HG02885 (cell line): ENCODE measurements at regions not wholly inside any gene's neighbourhood (a gene's known extent, or its start where the extent isn't known, plus 50 kb on each side); places are given as distances from the start of the nearest gene placed in this dataset.

ENCODE experiments used
- ATAC-seq: cut with Tn5 transposase; IDR thresholded peaks from one replicate; pipeline ENCODE4 v1.9.1; 2021; ENCODE audit warnings: mild to moderate bottlenecking; ENCODE audit not compliant: unreplicated experiment, poor library complexity

- ATAC-seq = no peak
Measured at GRCh38 chr18:10032331-10033015, 118.7 kb downstream of the VAPA start.

GRCh38 chr18:10033016-10033399 lies 119.2 kb downstream of the VAPA start:
- ATAC-seq = no peak

GRCh38 chr18:10035281-10035991 lies 121.6 kb downstream of the VAPA start:
- no peak for ATAC-seq

GRCh38 chr18:10036479-10036878 lies 122.7 kb downstream of the VAPA start:
- ATAC-seq = no peak

- no peak for ATAC-seq
Measured at GRCh38 chr18:10037181-10037580, 123.4 kb downstream of the VAPA start.

- no peak for ATAC-seq
Measured at GRCh38 chr18:10038268-10038667, 124.5 kb downstream of the VAPA start.

- ATAC-seq = no peak
Measured at GRCh38 chr18:10040287-10041011, 126.6 kb downstream of the VAPA start.

- no peak for ATAC-seq
Measured at GRCh38 chr18:10041180-10041579, 127.4 kb downstream of the VAPA start.

- ATAC-seq = no peak
Measured at GRCh38 chr18:10042492-10042891, 128.7 kb downstream of the VAPA start.

GRCh38 chr18:10044054-10044453 lies 130.2 kb downstream of the VAPA start:
- no peak for ATAC-seq

- no peak for ATAC-seq
Measured at GRCh38 chr18:10045296-10045891, 131.6 kb downstream of the VAPA start.

GRCh38 chr18:10046178-10046807 lies 132.5 kb downstream of the VAPA start:
- no peak for ATAC-seq

GRCh38 chr18:10047237-10047636 lies 133.4 kb downstream of the VAPA start:
- ATAC-seq = no peak

- no peak for ATAC-seq
Measured at GRCh38 chr18:10049747-10050146, 135.9 kb downstream of the VAPA start.

- no peak for ATAC-seq
Measured at GRCh38 chr18:10050956-10051355, 137.1 kb downstream of the VAPA start.

- no peak for ATAC-seq
Measured at GRCh38 chr18:10051877-10052631, 138.2 kb downstream of the VAPA start.

GRCh38 chr18:10052871-10053270 lies 139.1 kb downstream of the VAPA start:
- no peak for ATAC-seq

- no peak for ATAC-seq
Measured at GRCh38 chr18:10053861-10054260, 140.0 kb downstream of the VAPA start.

GRCh38 chr18:10054366-10054765 lies 140.6 kb downstream of the VAPA start:
- ATAC-seq = no peak
